Activated CD8-positive, alpha-beta memory T cell treated with anti-CD3 and anti-CD28 coated beads for 36 hours (primary cell): ENCODE measurements at regions not wholly inside any gene's neighbourhood (a gene's known extent, or its start where the extent isn't known, plus 50 kb on each side); places are given as distances from the start of the nearest gene placed in this dataset.

ENCODE experiments used
- CTCF ChIA-PET: fragments of 350-600 bp; sonication (Branson Sonifier 250); formaldehyde crosslinking; loops from one replicate; lab custom pipeline; 2021; ENCODE audit warnings: antibody characterized with exemption; lab: Charles Lee
- POLR2A ChIA-PET: fragments of 350-600 bp; sonication (Branson Sonifier 250); formaldehyde crosslinking; loops from one replicate; lab custom pipeline; 2021; ENCODE audit warnings: antibody characterized with exemption; lab: Charles Lee

DNA sequence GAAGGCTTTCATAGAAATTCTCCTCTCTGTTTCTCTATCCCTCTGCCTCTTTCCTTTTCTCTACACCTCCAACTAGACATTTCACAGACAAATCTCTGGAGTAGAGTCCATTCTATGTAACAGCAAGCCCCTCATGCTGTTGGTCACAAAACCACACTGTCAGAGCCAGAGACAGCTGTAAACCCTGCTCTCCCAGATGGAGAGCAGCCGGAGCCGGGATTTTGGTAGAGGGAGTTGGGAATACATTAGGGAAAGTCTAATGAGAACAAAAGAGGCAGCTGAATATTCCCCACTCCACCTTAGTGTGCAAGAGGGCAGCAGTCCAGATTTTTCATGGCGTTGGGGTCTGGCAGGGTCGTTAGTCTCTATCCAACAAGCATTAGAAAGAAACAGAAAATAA lies 68.3 kb upstream of the EDN1 start:
- ChIA-PET CTCF (no interaction called here), POLR2A (no interaction called here)

- ChIA-PET POLR2A (no interaction called here), CTCF (no interaction called here)
Observed at GRCh38 chr6:12222405-12223366, 67.5 kb upstream of the EDN1 start.

DNA sequence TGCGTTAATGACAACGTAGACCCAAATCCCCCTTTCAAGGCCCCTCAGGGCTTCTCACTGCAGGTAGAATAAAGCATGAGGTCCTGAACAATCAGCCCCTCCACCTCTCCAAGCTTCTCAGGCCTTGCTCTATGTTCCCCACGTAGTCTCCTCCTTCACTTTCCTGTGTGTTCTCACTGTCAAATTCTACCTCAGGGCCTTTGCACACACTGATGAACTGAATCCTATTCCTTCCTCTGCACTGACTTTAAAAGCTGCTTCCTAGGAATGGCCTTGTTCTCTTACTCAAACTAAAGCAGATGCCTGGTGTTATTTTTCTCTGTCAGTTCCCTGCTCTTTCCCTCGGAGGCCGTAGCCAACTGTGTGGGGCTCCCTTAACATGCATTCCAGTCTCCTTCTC lies 66.8 kb upstream of the EDN1 start:
- ChIA-PET CTCF (no interaction called here), POLR2A (no interaction called here)

DNA sequence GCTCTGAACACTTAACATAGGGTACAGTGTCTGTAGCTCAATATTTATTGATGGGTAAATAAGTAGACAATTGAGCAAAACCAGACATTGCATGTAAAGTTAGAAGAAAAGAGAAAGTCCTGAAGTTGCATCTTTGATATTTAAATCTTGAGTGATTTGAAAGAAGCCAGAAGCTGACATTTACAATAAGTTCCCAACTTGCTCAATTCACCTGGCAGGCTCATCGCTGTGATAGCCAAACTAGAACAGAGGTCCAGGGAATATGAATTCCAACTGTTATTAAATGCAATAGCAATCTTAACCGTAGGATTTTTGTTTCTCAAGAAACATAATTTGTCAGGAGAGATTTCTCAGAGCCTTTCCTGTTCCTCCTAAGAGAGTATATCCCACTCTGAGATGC lies 65.9 kb upstream of the EDN1 start:
- ChIA-PET CTCF (no interaction called here), POLR2A (no interaction called here)

GRCh38 chr6:12228447-12229146 lies 61.6 kb upstream of the EDN1 start:
- POLR2A ChIA-PET: no interaction called here
- CTCF ChIA-PET: no interaction called here

DNA sequence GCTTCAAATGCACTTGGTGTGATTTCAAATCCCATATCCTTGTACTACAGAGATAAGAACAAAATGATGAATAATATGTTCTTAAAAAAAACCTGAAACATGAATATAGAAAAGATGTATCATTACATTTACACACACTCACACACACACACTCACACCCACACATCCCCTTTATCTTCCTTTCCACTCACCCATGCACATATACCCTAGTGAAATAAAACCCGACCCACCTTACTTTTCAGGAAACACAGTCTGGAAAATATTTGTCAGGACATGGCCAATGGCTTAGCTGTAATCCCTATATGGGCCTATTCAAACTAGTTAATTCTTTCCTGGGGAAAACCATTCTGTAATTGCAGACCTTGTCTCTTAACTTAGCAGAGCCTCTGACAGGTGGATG lies 60.8 kb upstream of the EDN1 start:
- ChIA-PET CTCF (no interaction called here), POLR2A (no interaction called here)

GRCh38 chr6:12230523-12230922 lies 59.6 kb upstream of the EDN1 start:
- ChIA-PET POLR2A (interaction anchor here (0.6 kb wide), 1 partner anchor 44 kb away, joined by 3 read pairs; no protein-coding TSS in a partner anchor), CTCF (no interaction called here)

DNA sequence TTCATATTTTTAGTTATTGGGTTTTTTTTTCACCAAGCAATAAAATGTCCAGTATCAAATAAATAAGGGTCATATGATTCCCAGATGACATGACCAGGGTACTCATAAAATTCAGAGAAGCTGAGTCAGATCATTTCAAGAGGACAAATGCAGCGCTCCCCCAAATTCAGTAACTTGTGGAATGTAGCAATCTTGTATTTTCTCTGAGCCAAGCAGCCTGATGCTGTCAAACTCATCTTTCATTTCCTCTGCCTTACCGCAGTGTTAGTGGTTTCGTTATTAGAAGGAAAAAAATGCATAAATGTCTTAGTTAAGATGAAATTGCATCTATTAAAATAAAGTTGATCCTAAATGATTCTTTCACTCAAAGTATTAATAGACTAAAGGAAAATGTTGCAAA lies 57.8 kb upstream of the EDN1 start:
- CTCF ChIA-PET: no interaction called here
- POLR2A ChIA-PET: no interaction called here

GRCh38 chr6:12232821-12233220 lies 57.3 kb upstream of the EDN1 start:
- CTCF ChIA-PET: no interaction called here
- POLR2A ChIA-PET: no interaction called here

DNA sequence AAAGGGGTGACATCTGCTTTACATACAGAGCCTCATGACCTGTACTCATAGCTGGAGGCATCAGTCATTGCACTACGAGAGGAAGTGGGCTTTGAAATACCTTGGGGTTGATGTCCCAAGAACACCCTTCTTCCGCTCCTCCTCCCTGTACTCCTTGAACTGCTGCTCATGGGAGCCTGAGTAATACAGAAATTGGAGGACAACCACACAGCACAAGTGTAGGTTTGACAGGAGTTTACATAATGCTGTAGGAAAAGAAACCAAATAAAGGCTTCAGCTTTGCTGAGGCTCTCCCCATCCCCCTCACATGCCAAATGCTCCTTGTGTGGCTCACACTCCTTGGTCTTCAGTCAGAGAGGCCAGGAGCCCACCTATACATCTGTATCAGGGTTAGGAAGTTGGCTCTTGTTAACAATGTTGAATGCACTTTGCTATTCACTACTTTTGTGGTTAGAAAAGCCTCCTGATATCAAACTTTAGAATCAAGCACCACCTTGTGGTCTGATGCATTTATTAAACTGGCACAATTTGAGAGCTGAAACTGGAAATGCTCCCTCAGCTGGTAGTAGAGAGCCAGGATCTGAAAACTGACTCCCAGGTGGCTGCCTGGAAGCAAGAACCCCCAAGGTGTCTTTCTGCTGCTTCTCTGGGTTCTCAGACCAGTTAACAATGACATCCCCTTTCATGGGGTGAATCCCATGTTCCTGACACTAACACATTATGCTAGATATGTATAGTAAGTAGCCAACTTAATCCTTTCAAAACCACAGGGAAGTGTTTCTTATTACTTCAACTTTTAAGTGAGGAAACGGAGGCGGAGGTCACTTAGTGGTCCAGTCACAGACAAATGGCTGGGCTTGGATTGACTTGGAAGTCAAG lies 56.2 kb upstream of the EDN1 start:
- POLR2A ChIA-PET: no interaction called here
- CTCF ChIA-PET: no interaction called here

DNA sequence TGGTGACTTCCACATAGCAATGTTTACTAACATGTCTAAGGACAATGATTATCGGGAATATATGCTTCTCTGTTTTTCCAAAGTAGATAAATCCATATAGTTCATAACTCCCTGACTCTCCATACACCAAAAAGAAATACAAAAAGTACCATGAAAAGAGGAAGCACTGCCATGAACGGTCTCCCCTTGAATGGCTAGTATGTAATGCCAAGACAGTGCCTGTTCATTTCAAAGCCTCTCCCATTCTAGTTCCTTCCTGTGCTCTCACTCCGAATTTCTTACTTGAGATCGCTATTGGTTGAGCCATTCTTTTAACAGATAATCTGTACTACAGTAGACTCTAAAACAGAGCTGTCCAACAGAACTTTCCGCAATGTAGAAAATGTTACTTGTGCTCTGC lies 54.8 kb upstream of the EDN1 start:
- ChIA-PET POLR2A (no interaction called here), CTCF (no interaction called here)

GRCh38 chr6:12238219-12238618 lies 51.9 kb upstream of the EDN1 start:
- POLR2A ChIA-PET: interaction anchor here (0.7 kb wide), 1 partner anchor 251 kb away, joined by 6 read pairs; no protein-coding TSS in a partner anchor
- CTCF ChIA-PET: no interaction called here
